HEK293T (cell line): ENCODE measurements at regions not wholly inside any gene's neighbourhood (a gene's known extent, or its start where the extent isn't known, plus 50 kb on each side); places are given as distances from the start of the nearest gene placed in this dataset.
"Not testable (repeated sequence)": the region's sequence is repeated elsewhere in the genome, so short reads cannot be mapped to it uniquely, and the experiment has no call there.

Source experiments
- CTCF ChIA-PET: fragments of 350-600 bp; formaldehyde crosslinking; extraction: SDS; loops from one replicate; lab custom pipeline; 2021; ENCODE audit warnings: antibody characterized with exemption, inconsistent platforms; lab: Yijun Ruan, JAX
- POLR2A ChIA-PET: fragments of 350-600 bp; formaldehyde crosslinking; extraction: SDS; loops from one replicate; lab custom pipeline; 2020; ENCODE audit warnings: antibody characterized with exemption, inconsistent platforms; lab: Yijun Ruan, JAX
- DNase-seq: peaks from one replicate; pipeline ENCODE4 v3.0.0; 2012; ENCODE audit warnings: mixed read lengths; ENCODE audit errors: extremely low spot score
- ARNT ChIP-seq: fragments of 450-650 bp; IDR thresholded peaks from 2 replicates; pipeline ENCODE4 v1.6.1; 2017; ENCODE audit warnings: mild to moderate bottlenecking
- BHLHE40 ChIP-seq: fragments of 450-650 bp; IDR thresholded peaks from 2 replicates; pipeline ENCODE4 v1.6.1; 2016; ENCODE audit warnings: mild to moderate bottlenecking, moderate library complexity, borderline replicate concordance
- CTBP1 ChIP-seq: fragments of 450-650 bp; IDR thresholded peaks from 2 replicates; pipeline ENCODE4 v1.6.1; 2016; ENCODE audit warnings: borderline replicate concordance
- ELF4 ChIP-seq: fragments of 450-650 bp; IDR thresholded peaks from 2 replicates; pipeline ENCODE4 v1.6.1; 2017; ENCODE audit warnings: antibody characterized with exemption
- FOXA1 ChIP-seq: fragments of 450-650 bp; IDR thresholded peaks from 2 replicates; pipeline ENCODE4 v1.6.1; 2016; ENCODE audit warnings: mild to moderate bottlenecking
- FOXK2 ChIP-seq: fragments of 450-650 bp; IDR thresholded peaks from 2 replicates; pipeline ENCODE4 v1.6.1; 2016; ENCODE audit warnings: mild to moderate bottlenecking
- FOXM1 ChIP-seq: fragments of 450-650 bp; IDR thresholded peaks from 2 replicates; pipeline ENCODE4 v1.6.1; 2017; ENCODE audit warnings: mild to moderate bottlenecking, borderline replicate concordance
- HDGF ChIP-seq: fragments of 450-650 bp; IDR thresholded peaks from 2 replicates; pipeline ENCODE4 v1.6.1; 2017; ENCODE audit warnings: antibody characterized with exemption, borderline replicate concordance
- L3MBTL2 ChIP-seq: fragments of 450-650 bp; conservative IDR thresholded peaks from 2 replicates; pipeline ENCODE4 v1.6.1; 2016; ENCODE audit warnings: mild to moderate bottlenecking
- LEF1 ChIP-seq: fragments of 450-650 bp; IDR thresholded peaks from 2 replicates; pipeline ENCODE4 v1.6.1; 2017; ENCODE audit warnings: mild to moderate bottlenecking, borderline replicate concordance
- NFRKB ChIP-seq: fragments of 450-650 bp; IDR thresholded peaks from 2 replicates; pipeline ENCODE4 v1.6.1; 2016; ENCODE audit warnings: mild to moderate bottlenecking, moderate library complexity
- PKNOX1 ChIP-seq: fragments of 450-650 bp; IDR thresholded peaks from 2 replicates; pipeline ENCODE4 v1.6.1; 2016
- SP1 ChIP-seq: fragments of 450-650 bp; IDR thresholded peaks from 2 replicates; pipeline ENCODE4 v1.6.1; 2017
- SUZ12 ChIP-seq: fragments of 450-650 bp; IDR thresholded peaks from 2 replicates; pipeline ENCODE4 v1.6.1; 2016; ENCODE audit warnings: mild to moderate bottlenecking
- TARDBP ChIP-seq: fragments of 450-650 bp; IDR thresholded peaks from 2 replicates; pipeline ENCODE4 v1.6.1; 2016
- ZNF384 ChIP-seq: fragments of 450-650 bp; IDR thresholded peaks from 2 replicates; pipeline ENCODE4 v1.6.1; 2016

GRCh38 chr4:78704317-78704716, 71.8 kb upstream of the BMP2K start:
- DNase-seq, result no peak
- CTCF ChIA-PET, result interaction anchor here (0.6 kb wide), 1 partner anchor 78 kb away, joined by 4 read pairs; no protein-coding TSS in a partner anchor
- POLR2A ChIA-PET, result no interaction called here
- TF ChIP-seq PKNOX1, result no peak
- TF ChIP-seq TARDBP, result no peak
- no peak for TF ChIP-seq HDGF
- no peak for TF ChIP-seq ZNF384

GRCh38 chr4:78704981-78705683, 71.0 kb upstream of the BMP2K start:
- POLR2A ChIA-PET, result no interaction called here
- DNase-seq, result no peak
- TF ChIP-seq ZNF384 (no peak), SP1 (no peak), FOXK2 (no peak), LEF1 (no peak), ARNT (no peak), HDGF (no peak), NFRKB (no peak), PKNOX1 (no peak), BHLHE40 (no peak), L3MBTL2 (no peak), CTBP1 (no peak), FOXA1 (no peak), ELF4 (no peak), FOXM1 (no peak), TARDBP (no peak), SUZ12 (no peak)
- CTCF ChIA-PET, result interaction anchor here (0.6 kb wide), 1 partner anchor 79 kb away, joined by 4 read pairs; no protein-coding TSS in a partner anchor

- ChIA-PET CTCF (no interaction called here), POLR2A (no interaction called here)
- DNase-seq, result no peak
- no peak for TF ChIP-seq BHLHE40
- TF ChIP-seq FOXA1, result no peak
- TF ChIP-seq ELF4, result no peak
- no peak for TF ChIP-seq SUZ12
- TF ChIP-seq TARDBP, result no peak
- TF ChIP-seq FOXM1, result no peak
- TF ChIP-seq NFRKB, result no peak
- no peak for TF ChIP-seq ARNT
- no peak for TF ChIP-seq CTBP1
- TF ChIP-seq PKNOX1, result no peak
- TF ChIP-seq ZNF384, result no peak
- no peak for TF ChIP-seq SP1
Observed at GRCh38 chr4:78706302-78706701, 69.8 kb upstream of the BMP2K start.

GRCh38 chr4:78707268-78707667, 68.9 kb upstream of the BMP2K start:
- ChIA-PET CTCF (no interaction called here), POLR2A (no interaction called here)
- TF ChIP-seq PKNOX1, result no peak
- TF ChIP-seq ARNT, result no peak
- no peak for TF ChIP-seq SUZ12
- no peak for TF ChIP-seq ZNF384
- no peak for TF ChIP-seq FOXK2
- TF ChIP-seq LEF1, result no peak
- no peak for TF ChIP-seq L3MBTL2
- DNase-seq, result no peak

- ChIA-PET CTCF (interaction anchor here (0.6 kb wide), 1 partner anchor 232 kb away, joined by 3 read pairs; the partner anchor contains the start of gene PAQR3), POLR2A (no interaction called here)
- DNase-seq, result no peak
- TF ChIP-seq ZNF384 (no peak), SUZ12 (no peak)
Observed at GRCh38 chr4:78707793-78708192, 68.4 kb upstream of the BMP2K start.

GRCh38 chr4:78710536-78710935, 65.6 kb upstream of the BMP2K start:
- no peak for DNase-seq
- POLR2A ChIA-PET, result no interaction called here
- CTCF ChIA-PET, result no interaction called here
- TF ChIP-seq ELF4 (no peak), NFRKB (no peak), TARDBP (no peak), HDGF (no peak), SP1 (no peak), CTBP1 (no peak)

GRCh38 chr4:78711676-78712075, 64.5 kb upstream of the BMP2K start:
- no peak for DNase-seq
- no peak for TF ChIP-seq ELF4
- TF ChIP-seq SP1, result no peak
- no peak for TF ChIP-seq ARNT
- POLR2A ChIA-PET, result no interaction called here
- CTCF ChIA-PET, result no interaction called here

- POLR2A ChIA-PET, DNase-seq, CTCF ChIA-PET: not testable (repeated sequence)
Observed at GRCh38 chr4:78714598-78714997, 61.6 kb upstream of the BMP2K start.

GRCh38 chr4:78715372-78715771, 60.8 kb upstream of the BMP2K start:
- DNase-seq, CTCF ChIA-PET, POLR2A ChIA-PET: not testable (repeated sequence)

GRCh38 chr4:78717712-78718111, 58.4 kb upstream of the BMP2K start:
- POLR2A ChIA-PET, DNase-seq, CTCF ChIA-PET: not testable (repeated sequence)
